ENCODE measurements at regions not wholly inside any gene's neighbourhood (a gene's known extent, or its start where the extent isn't known, plus 50 kb on each side); places are given as distances from the start of the nearest gene placed in this dataset.
"Not testable (repeated sequence)": the region's sequence is repeated elsewhere in the genome, so short reads cannot be mapped to it uniquely, and the experiment has no call there.

- no peak overlapping the region for H3K27ac Mint-ChIP-seq
- no peak overlapping the region for H3K4me3 Mint-ChIP-seq
- H3K9me3 Mint-ChIP-seq, result no peaks in the 10 kb centered on the region
- no peaks in the 10 kb centered on the region for H3K4me1 Mint-ChIP-seq
- DNase-seq, result no peak
- H3K27me3 Mint-ChIP-seq, result peaks cover 6% of the 10 kb centered on the region
- H3K36me3 Mint-ChIP-seq, result no peaks in the 10 kb centered on the region
These were observed 108.8 kb upstream of the PMEPA1 start for GRCh38 chr20:57818418-57819181.

GRCh38 chr20:57815405-57815804 is 105.6 kb upstream of the PMEPA1 start:
- H3K4me1 Mint-ChIP-seq, result no peaks in the 10 kb centered on the region
- H3K36me3 Mint-ChIP-seq, result no peaks in the 10 kb centered on the region
- peaks cover 10% of the 10 kb centered on the region for H3K27me3 Mint-ChIP-seq
- no peaks in the 10 kb centered on the region for H3K9me3 Mint-ChIP-seq
- no peak overlapping the region for H3K27ac Mint-ChIP-seq
- H3K4me3 Mint-ChIP-seq, result no peak overlapping the region
- DNase-seq, result no peak

GRCh38 chr20:57814529-57814928 is 104.7 kb upstream of the PMEPA1 start:
- H3K27me3 Mint-ChIP-seq, result peaks cover 10% of the 10 kb centered on the region

GRCh38 chr20:57813509-57814269 is 103.9 kb upstream of the PMEPA1 start:
- no peaks in the 10 kb centered on the region for H3K9me3 Mint-ChIP-seq
- H3K4me3 Mint-ChIP-seq, result no peak overlapping the region
- H3K27me3 Mint-ChIP-seq, result peaks cover 8% of the 10 kb centered on the region
- no peaks in the 10 kb centered on the region for H3K4me1 Mint-ChIP-seq
- H3K36me3 Mint-ChIP-seq, result no peaks in the 10 kb centered on the region
- no peak overlapping the region for H3K27ac Mint-ChIP-seq
- no peak for DNase-seq

More at GRCh38 chr20:57814529-57814928, 104.7 kb upstream of the PMEPA1 start:
- DNase-seq, result no peak
- Mint-ChIP-seq H3K4me3 (no peak overlapping the region), H3K36me3 (no peaks in the 10 kb centered on the region), H3K4me1 (no peaks in the 10 kb centered on the region), H3K27ac (no peak overlapping the region), H3K9me3 (no peaks in the 10 kb centered on the region)

- not testable (repeated sequence) for H3K4me3 Mint-ChIP-seq
These were observed 102.8 kb upstream of the PMEPA1 start for GRCh38 chr20:57812632-57813031.

GRCh38 chr20:57811374-57812020 is 101.7 kb upstream of the PMEPA1 start:
- H3K27me3 Mint-ChIP-seq, result peaks cover 4% of the 10 kb centered on the region
- H3K4me1 Mint-ChIP-seq, result no peaks in the 10 kb centered on the region
- H3K36me3 Mint-ChIP-seq, result no peaks in the 10 kb centered on the region
- no peak for DNase-seq
- H3K9me3 Mint-ChIP-seq, result no peaks in the 10 kb centered on the region
- H3K4me3 Mint-ChIP-seq, result no peak overlapping the region
- no peak overlapping the region for H3K27ac Mint-ChIP-seq

More at GRCh38 chr20:57812632-57813031, 102.8 kb upstream of the PMEPA1 start:
- not testable (repeated sequence) for H3K36me3 Mint-ChIP-seq, H3K27ac Mint-ChIP-seq, DNase-seq, H3K4me1 Mint-ChIP-seq, H3K27me3 Mint-ChIP-seq, H3K9me3 Mint-ChIP-seq

- Mint-ChIP-seq H3K27ac (no peak overlapping the region), H3K27me3 (peaks cover 4% of the 10 kb centered on the region), H3K4me1 (no peaks in the 10 kb centered on the region)
These were observed 100.9 kb upstream of the PMEPA1 start for GRCh38 chr20:57810511-57811373.

GRCh38 chr20:57809661-57810172 is 99.9 kb upstream of the PMEPA1 start:
- no peak overlapping the region for H3K4me3 Mint-ChIP-seq
- H3K4me1 Mint-ChIP-seq, result no peaks in the 10 kb centered on the region
- H3K9me3 Mint-ChIP-seq, result no peaks in the 10 kb centered on the region
- H3K36me3 Mint-ChIP-seq, result no peaks in the 10 kb centered on the region
- peaks cover 4% of the 10 kb centered on the region for H3K27me3 Mint-ChIP-seq
- no peak for DNase-seq
- no peak overlapping the region for H3K27ac Mint-ChIP-seq

More at GRCh38 chr20:57810511-57811373, 100.9 kb upstream of the PMEPA1 start:
- Mint-ChIP-seq H3K4me3 (no peak overlapping the region), H3K9me3 (no peaks in the 10 kb centered on the region), H3K36me3 (no peaks in the 10 kb centered on the region)
- no peak for DNase-seq

- no peak overlapping the region for H3K4me3 Mint-ChIP-seq
- H3K36me3 Mint-ChIP-seq, result no peaks in the 10 kb centered on the region
- no peak for DNase-seq
- H3K4me1 Mint-ChIP-seq, result no peaks in the 10 kb centered on the region
- H3K9me3 Mint-ChIP-seq, result no peaks in the 10 kb centered on the region
- H3K27me3 Mint-ChIP-seq, result peaks cover 4% of the 10 kb centered on the region
- no peak overlapping the region for H3K27ac Mint-ChIP-seq
These were observed 99.3 kb upstream of the PMEPA1 start for GRCh38 chr20:57809149-57809548.

- H3K4me3 Mint-ChIP-seq, result no peak overlapping the region
- H3K9me3 Mint-ChIP-seq, result no peaks in the 10 kb centered on the region
- H3K27me3 Mint-ChIP-seq, result peaks cover 4% of the 10 kb centered on the region
- H3K4me1 Mint-ChIP-seq, result no peaks in the 10 kb centered on the region
- no peak overlapping the region for H3K27ac Mint-ChIP-seq
- no peak for DNase-seq
- H3K36me3 Mint-ChIP-seq, result no peaks in the 10 kb centered on the region
These were observed 98.7 kb upstream of the PMEPA1 start for GRCh38 chr20:57808264-57809070.

GRCh38 chr20:57807401-57808263 is 97.8 kb upstream of the PMEPA1 start:
- Mint-ChIP-seq H3K36me3 (no peaks in the 10 kb centered on the region), H3K27ac (no peak overlapping the region), H3K27me3 (peaks cover 4% of the 10 kb centered on the region), H3K9me3 (no peaks in the 10 kb centered on the region), H3K4me3 (no peak overlapping the region), H3K4me1 (no peaks in the 10 kb centered on the region)
- DNase-seq, result no peak

- DNase-seq, result no peak
- no peak overlapping the region for H3K27ac Mint-ChIP-seq
- H3K9me3 Mint-ChIP-seq, result no peaks in the 10 kb centered on the region
- H3K27me3 Mint-ChIP-seq, result no peaks in the 10 kb centered on the region
- no peak overlapping the region for H3K4me3 Mint-ChIP-seq
- no peaks in the 10 kb centered on the region for H3K36me3 Mint-ChIP-seq
- no peaks in the 10 kb centered on the region for H3K4me1 Mint-ChIP-seq
These were observed 97.2 kb upstream of the PMEPA1 start for GRCh38 chr20:57806975-57807374.

GRCh38 chr20:57806476-57806875 is 96.7 kb upstream of the PMEPA1 start:
- DNase-seq, result no peak
- Mint-ChIP-seq H3K4me1 (no peaks in the 10 kb centered on the region), H3K36me3 (no peaks in the 10 kb centered on the region), H3K4me3 (no peak overlapping the region), H3K27ac (no peak overlapping the region), H3K9me3 (no peaks in the 10 kb centered on the region), H3K27me3 (no peaks in the 10 kb centered on the region)
